ENCODE measurements at regions not wholly inside any gene's neighbourhood (a gene's known extent, or its start where the extent isn't known, plus 50 kb on each side); places are given as distances from the start of the nearest gene placed in this dataset.

- DNase-seq (ENCODE audit: low spot score) (no peak), ATAC-seq (ENCODE audit: low FRiP score) (no peak)
- TF ChIP-seq, protein P1, sequence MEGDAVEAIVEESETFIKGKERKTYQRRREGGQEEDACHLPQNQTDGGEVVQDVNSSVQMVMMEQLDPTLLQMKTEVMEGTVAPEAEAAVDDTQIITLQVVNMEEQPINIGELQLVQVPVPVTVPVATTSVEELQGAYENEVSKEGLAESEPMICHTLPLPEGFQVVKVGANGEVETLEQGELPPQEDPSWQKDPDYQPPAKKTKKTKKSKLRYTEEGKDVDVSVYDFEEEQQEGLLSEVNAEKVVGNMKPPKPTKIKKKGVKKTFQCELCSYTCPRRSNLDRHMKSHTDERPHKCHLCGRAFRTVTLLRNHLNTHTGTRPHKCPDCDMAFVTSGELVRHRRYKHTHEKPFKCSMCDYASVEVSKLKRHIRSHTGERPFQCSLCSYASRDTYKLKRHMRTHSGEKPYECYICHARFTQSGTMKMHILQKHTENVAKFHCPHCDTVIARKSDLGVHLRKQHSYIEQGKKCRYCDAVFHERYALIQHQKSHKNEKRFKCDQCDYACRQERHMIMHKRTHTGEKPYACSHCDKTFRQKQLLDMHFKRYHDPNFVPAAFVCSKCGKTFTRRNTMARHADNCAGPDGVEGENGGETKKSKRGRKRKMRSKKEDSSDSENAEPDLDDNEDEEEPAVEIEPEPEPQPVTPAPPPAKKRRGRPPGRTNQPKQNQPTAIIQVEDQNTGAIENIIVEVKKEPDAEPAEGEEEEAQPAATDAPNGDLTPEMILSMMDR (IDR thresholded peaks at IDR 0.05): no peak
These were observed 65.7 kb upstream of the PARD3B start for GRCh38 chr2:204479557-204479956.

DNA sequence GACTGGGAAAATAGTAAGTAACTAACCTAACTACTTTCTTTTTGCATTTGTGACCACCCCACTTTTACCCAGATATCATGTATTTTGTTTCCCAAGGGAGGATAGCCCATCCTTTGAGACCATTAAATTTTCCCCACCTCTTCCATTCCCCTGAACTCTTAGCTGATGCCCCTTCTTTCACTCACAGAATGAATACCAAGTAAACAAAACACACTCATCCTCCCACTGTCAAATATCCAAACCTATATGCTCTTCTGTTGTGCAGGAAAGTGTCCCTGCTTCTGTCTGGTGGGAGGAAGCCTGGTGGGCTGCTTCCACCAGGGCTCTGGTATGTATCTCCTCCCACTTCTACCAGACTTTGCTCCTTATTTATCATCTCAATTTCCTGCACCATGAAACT, 64.6 kb upstream of the PARD3B start:
- DNase-seq (ENCODE audit: low spot score) (no peak), ATAC-seq (ENCODE audit: low FRiP score) (no peak)
- TF ChIP-seq, protein P1 (IDR thresholded peaks at IDR 0.05): no peak

- DNase-seq (ENCODE audit: low spot score) (no peak), ATAC-seq (ENCODE audit: low FRiP score) (no peak)
- TF ChIP-seq, protein P1 (IDR thresholded peaks at IDR 0.05): no peak
These were observed 61.6 kb upstream of the PARD3B start for GRCh38 chr2:204483608-204484081.

DNA sequence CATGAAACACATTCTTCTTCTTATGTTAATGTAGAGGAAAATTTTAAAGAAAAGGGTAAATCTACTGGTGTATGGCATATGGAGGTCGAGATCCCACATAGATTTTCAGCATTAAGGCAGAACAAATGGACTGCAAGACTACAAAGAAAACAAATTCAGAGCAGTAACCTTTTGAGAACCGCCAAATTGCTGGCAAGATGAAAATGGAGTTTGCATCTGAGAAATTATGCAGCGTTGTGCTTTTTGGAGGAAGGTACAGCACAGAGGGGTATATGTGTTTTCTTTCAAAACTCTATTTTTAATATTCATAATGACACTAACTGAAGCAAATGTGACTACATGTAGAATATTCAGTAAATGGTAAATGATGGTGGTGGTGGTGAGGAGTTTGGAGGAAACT, 59.0 kb upstream of the PARD3B start:
- TF ChIP-seq, protein P1 (IDR thresholded peaks at IDR 0.05): no peak
- ATAC-seq (ENCODE audit: low FRiP score): no peak
- DNase-seq (ENCODE audit: low spot score): no peak

DNA sequence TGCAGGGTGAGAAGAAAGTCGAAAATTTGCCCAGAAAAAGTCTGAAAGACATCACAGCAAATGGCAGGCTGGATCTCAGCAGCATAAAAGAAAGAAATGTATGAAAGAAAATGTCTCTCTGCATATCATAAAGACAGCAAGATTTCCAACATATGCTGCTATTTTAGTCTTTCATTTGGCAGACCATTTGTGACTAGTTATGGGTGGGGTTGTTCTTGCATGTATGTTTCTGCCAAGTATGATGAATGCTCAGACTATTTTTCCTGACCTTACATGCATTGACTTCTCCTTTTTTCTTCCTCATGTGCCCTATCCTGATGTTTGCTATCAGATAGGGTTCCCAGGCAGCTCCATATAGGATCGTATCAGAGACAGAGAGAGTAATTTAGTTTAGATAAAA, 58.5 kb upstream of the PARD3B start:
- ATAC-seq (ENCODE audit: low FRiP score): no peak
- TF ChIP-seq, protein P1 (IDR thresholded peaks at IDR 0.05): no peak
- DNase-seq (ENCODE audit: low spot score): no peak

DNA sequence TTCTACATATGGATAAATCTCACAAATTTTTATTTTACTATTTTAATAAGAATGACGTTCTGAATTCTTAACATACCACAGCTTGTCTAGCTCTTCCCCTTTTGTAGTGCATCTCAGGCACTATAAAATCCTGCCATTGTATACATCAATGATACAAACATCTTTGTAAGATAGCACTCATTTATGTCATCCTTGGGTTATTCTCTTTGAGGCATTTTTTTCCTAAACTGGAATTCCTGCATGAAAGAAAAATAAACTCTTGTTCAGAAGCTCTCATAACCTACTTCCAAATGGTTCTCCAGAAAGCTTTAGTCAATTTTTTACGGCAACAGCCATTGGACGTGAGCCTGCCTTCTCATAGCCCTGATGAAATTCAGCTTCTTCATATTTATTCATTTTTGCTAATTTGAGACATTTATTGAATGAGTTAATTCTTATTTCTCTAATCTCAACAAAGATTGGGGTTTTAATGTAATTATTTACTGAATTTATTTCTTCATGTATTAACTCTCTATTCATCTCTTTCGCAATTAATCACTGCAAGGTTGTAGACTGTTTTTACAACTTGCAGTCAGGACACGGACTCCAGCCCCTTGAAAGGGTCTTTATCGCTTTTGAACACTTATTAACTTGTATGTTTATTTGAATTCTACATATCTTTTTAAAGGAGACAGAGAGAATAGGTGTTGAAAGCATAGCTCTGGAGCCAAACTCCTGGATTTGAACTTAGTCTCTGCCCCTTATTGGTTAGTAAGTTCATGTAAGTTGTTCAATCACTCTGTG, 57.6 kb upstream of the PARD3B start:
- TF ChIP-seq, protein P1 (IDR thresholded peaks at IDR 0.05): no peak
- DNase-seq (ENCODE audit: low spot score): no peak
- ATAC-seq (ENCODE audit: low FRiP score): no peak

- TF ChIP-seq, protein P1 (IDR thresholded peaks at IDR 0.05): no peak
- DNase-seq (ENCODE audit: low spot score) (no peak), ATAC-seq (ENCODE audit: low FRiP score) (no peak)
These were observed 53.7 kb upstream of the PARD3B start for GRCh38 chr2:204491528-204491927.
